Lower leg skin (tissue), 3 donors: ENCODE measurements at regions not wholly inside any gene's neighbourhood (a gene's known extent, or its start where the extent isn't known, plus 50 kb on each side); places are given as distances from the start of the nearest gene placed in this dataset.
"Not testable (repeated sequence)": the region's sequence is repeated elsewhere in the genome, so short reads cannot be mapped to it uniquely, and the experiment has no call there.

Source experiments
- CTCF ChIP-seq, 3 donors: fragments of 450-650 bp; IDR thresholded peaks; one replicate each; pipeline ENCODE4 v1.5.1; 2016; ENCODE audit warnings: antibody characterized with exemption in 3 of 3, mild to moderate bottlenecking in 3 of 3, moderate library complexity in 2 of 3
- POLR2A ChIP-seq, 2 donors: fragments of 450-650 bp; IDR thresholded peaks; one replicate each; pipeline ENCODE4 v1.6.1; 2016 to 2017; ENCODE audit warnings: antibody characterized with exemption in 2 of 2, mild to moderate bottlenecking in 1 of 2, moderate library complexity in 1 of 2

- TF ChIP-seq CTCF, POLR2A (IDR thresholded peaks at IDR 0.05): not testable (repeated sequence)
These were observed 133.9 kb upstream of the NBPF11 start for GRCh38 chr1:148285946-148286345.
